NCI-H526 treated with DMSO at 0.1 percent for 48 hours (cell line): ENCODE measurements at regions not wholly inside any gene's neighbourhood (a gene's known extent, or its start where the extent isn't known, plus 50 kb on each side); places are given as distances from the start of the nearest gene placed in this dataset.

ENCODE experiments used
- DNase-seq: peaks from one replicate; lab custom pipeline; 2025; lab: John Stamatoyannopoulos, UW

- DNase-seq: no peak
These were observed 94.8 kb upstream of the PMEPA1 start for GRCh38 chr20:57804470-57805250.

- DNase-seq: no peak
These were observed 93.7 kb upstream of the PMEPA1 start for GRCh38 chr20:57803508-57804005.

- DNase-seq: no peak
These were observed 93.1 kb upstream of the PMEPA1 start for GRCh38 chr20:57802765-57803507.

GRCh38 chr20:57801581-57801980 lies 91.8 kb upstream of the PMEPA1 start:
- DNase-seq: no peak

- no peak for DNase-seq
These were observed 91.1 kb upstream of the PMEPA1 start for GRCh38 chr20:57800791-57801430.

- no peak for DNase-seq
These were observed 87.6 kb upstream of the PMEPA1 start for GRCh38 chr20:57797401-57797800.

- DNase-seq: no peak
These were observed 86.3 kb upstream of the PMEPA1 start for GRCh38 chr20:57795977-57796560.

GRCh38 chr20:57795342-57795697 lies 85.5 kb upstream of the PMEPA1 start:
- DNase-seq: no peak

GRCh38 chr20:57794600-57795341 lies 85.0 kb upstream of the PMEPA1 start:
- no peak for DNase-seq

- no peak for DNase-seq
These were observed 84.2 kb upstream of the PMEPA1 start for GRCh38 chr20:57794036-57794435.

GRCh38 chr20:57793421-57793820 lies 83.6 kb upstream of the PMEPA1 start:
- no peak for DNase-seq

- DNase-seq: no peak
These were observed 82.7 kb upstream of the PMEPA1 start for GRCh38 chr20:57792386-57793080.

- DNase-seq: no peak
These were observed 82.2 kb upstream of the PMEPA1 start for GRCh38 chr20:57791966-57792365.

- no peak for DNase-seq
These were observed 81.6 kb upstream of the PMEPA1 start for GRCh38 chr20:57791178-57791962.

GRCh38 chr20:57790176-57790575 lies 80.4 kb upstream of the PMEPA1 start:
- DNase-seq: no peak

- DNase-seq: no peak
These were observed 79.3 kb upstream of the PMEPA1 start for GRCh38 chr20:57788936-57789613.

- DNase-seq: no peak
These were observed 78.4 kb upstream of the PMEPA1 start for GRCh38 chr20:57787990-57788781.

- no peak for DNase-seq
These were observed 77.6 kb upstream of the PMEPA1 start for GRCh38 chr20:57787151-57787989.
